Endothelial cell of umbilical vein (primary cell): ENCODE measurements at regions not wholly inside any gene's neighbourhood (a gene's known extent, or its start where the extent isn't known, plus 50 kb on each side); places are given as distances from the start of the nearest gene placed in this dataset.

ENCODE experiments used
- BruUV-seq: library from RNA; stranded (reverse); fragments of 400-500 nt; replicated peaks from 2 replicates; lab custom pipeline; 2021; lab: Mats Ljungman, UMichigan
- CTCF ChIA-PET: fragments of 300-600, 350-600 bp; sonication (Branson Sonifier 250); formaldehyde crosslinking; loops from one replicate; lab custom pipeline; 2021; ENCODE audit warnings: antibody characterized with exemption, inconsistent platforms; lab: Charles Lee
- POLR2A ChIA-PET: fragments of 300-600, 350-600 bp; sonication (Branson Sonifier 250); formaldehyde crosslinking; loops from one replicate; lab custom pipeline; 2021; ENCODE audit warnings: antibody characterized with exemption, inconsistent platforms; lab: Charles Lee
- DNase-seq: peaks from one replicate; pipeline ENCODE4 v3.0.0-alpha.2; 2011; ENCODE audit warnings: low read depth, low spot score
- FAIRE-seq: peaks from 2 replicates; lab custom pipeline; 2011; peaks lifted over from hg19 to GRCh38; lab: Jason Lieb, UNC
- H2AFZ ChIP-seq: 2 replicates; pipeline ENCODE4 v1.6.0; 2012; ENCODE audit warnings: low read depth, low read length, control low read depth, inconsistent platforms
- H3K27ac ChIP-seq: 2 replicates; pipeline ENCODE4 v1.5.1; 2011; ENCODE audit warnings: low read depth, mild to moderate bottlenecking, control low read depth, low read length, moderate library complexity; ENCODE audit not compliant: insufficient read depth
- H3K27me3 ChIP-seq, 2 experiments: 2 replicates each; pipeline versions ENCODE4 v1.6.0 to v1.6.1; 2011; ENCODE audit warnings: low read length in 2 of 2, mixed read lengths in 1 of 2; ENCODE audit not compliant: control insufficient read depth in 2 of 2, insufficient read depth in 2 of 2
- H3K36me3 ChIP-seq, 2 experiments: 2 replicates in 1 of 2; 3 replicates in 1 of 2; pipeline ENCODE4 v1.5.1; 2011; ENCODE audit warnings: low read length in 2 of 2, mild to moderate bottlenecking in 1 of 2, moderate library complexity in 1 of 2; ENCODE audit not compliant: control insufficient read depth in 2 of 2, insufficient read depth in 2 of 2; ENCODE audit errors: extremely low read depth in 1 of 2
- H3K4me1 ChIP-seq: 3 replicates; pipeline ENCODE4 v1.5.1; 2011; ENCODE audit warnings: mild to moderate bottlenecking, low read length; ENCODE audit not compliant: control insufficient read depth, insufficient read depth; ENCODE audit errors: extremely low read depth
- H3K4me2 ChIP-seq: 2 replicates; pipeline ENCODE4 v1.6.1; 2011; ENCODE audit warnings: low read length, control low read depth, mixed read lengths; ENCODE audit not compliant: insufficient read depth
- H3K4me3 ChIP-seq, 3 experiments: fragments of 200-600 bp in 1 of 3; sonication (generic), shearing (Covaris generic) in 1 of 3; replicated peaks in 1 of 3; 2 replicates each; pipeline ENCODE4 v1.5.1; 2011 to 2016; ENCODE audit warnings: control low read depth in 3 of 3, low read length in 3 of 3, mild to moderate bottlenecking in 2 of 3, inconsistent platforms in 1 of 3, low read depth in 1 of 3, moderate library complexity in 1 of 3; ENCODE audit not compliant: insufficient read depth in 1 of 3
- H3K79me2 ChIP-seq: 2 replicates; pipeline ENCODE4 v1.6.0; 2012; ENCODE audit warnings: low read length, inconsistent platforms; ENCODE audit not compliant: control insufficient read depth, insufficient read depth
- H3K9ac ChIP-seq: replicated peaks from 2 replicates; pipeline ENCODE3; 2011; ENCODE audit warnings: low read length, control low read depth; ENCODE audit not compliant: insufficient read depth; ENCODE audit errors: extremely low read depth
- H3K9me1 ChIP-seq: replicated peaks from 3 replicates; pipeline ENCODE4 v1.6.0; 2011; ENCODE audit warnings: mild to moderate bottlenecking, low read length; ENCODE audit not compliant: control insufficient read depth, insufficient read depth; ENCODE audit errors: extremely low read depth
- H3K9me3 ChIP-seq: replicated peaks from 2 replicates; pipeline ENCODE4 v1.5.1; 2012; ENCODE audit warnings: low read length, inconsistent platforms; ENCODE audit not compliant: control insufficient read depth, insufficient read depth
- H4K20me1 ChIP-seq: replicated peaks from 2 replicates; pipeline ENCODE3; 2011; ENCODE audit warnings: mild to moderate bottlenecking, low read length; ENCODE audit not compliant: control insufficient read depth, insufficient read depth; ENCODE audit errors: extremely low read depth
- EZH2 ChIP-seq: IDR thresholded peaks from 2 replicates; pipeline ENCODE4 v1.6.1; 2012; ENCODE audit warnings: borderline replicate concordance, low read depth, mild to moderate bottlenecking, moderate library complexity, low read length, inconsistent platforms; ENCODE audit not compliant: severe bottlenecking
- FOS ChIP-seq: IDR thresholded peaks from 2 replicates; pipeline ENCODE4 v1.6.1; 2011; ENCODE audit warnings: mild to moderate bottlenecking, low read length, moderate library complexity, borderline replicate concordance; ENCODE audit not compliant: insufficient read depth
- GATA2 ChIP-seq: IDR thresholded peaks from 2 replicates; pipeline ENCODE4 v1.7.0; 2011; ENCODE audit warnings: low read depth, mild to moderate bottlenecking, moderate library complexity, mixed read lengths, low read length; ENCODE audit not compliant: insufficient read length, insufficient read depth
- JUN ChIP-seq: IDR thresholded peaks from 2 replicates; pipeline ENCODE4 v1.6.1; 2011; ENCODE audit warnings: borderline replicate concordance, low read depth; ENCODE audit not compliant: insufficient read length, insufficient read depth
- MYC ChIP-seq: IDR thresholded peaks from one replicate; pipeline ENCODE4 v1.6.1; 2011; ENCODE audit warnings: mild to moderate bottlenecking, low read depth, low read length
- POLR2A ChIP-seq: IDR thresholded peaks from 2 replicates; pipeline ENCODE4 v1.6.1; 2012; ENCODE audit warnings: low read depth, mild to moderate bottlenecking, control low read depth, low read length
- POLR2AphosphoS5 ChIP-seq: IDR thresholded peaks from 2 replicates; pipeline ENCODE4 v1.6.1; 2012; ENCODE audit warnings: low read depth, mild to moderate bottlenecking, control low read depth, low read length, moderate library complexity; ENCODE audit not compliant: insufficient read depth
- dilution Hi-C: fragments of 300-500 bp; cut with MboI; formaldehyde crosslinking; loops from one replicate; pipeline ENCODE4 v1.15.0; 2019; ENCODE audit warnings: low sequenced_read_pairs; ENCODE audit not compliant: extremely low pct_ligation_motif_present
- intact Hi-C: fragments of 100-400 bp; cut with micrococcal nuclease; formaldehyde crosslinking; loops from one replicate; pipeline ENCODE4 v1.10.0; 2022
- TF ChIP-seq, protein P1 (sequence below), 2 donors: IDR thresholded peaks; 1 replicate in 1 of 2; 2 replicates in 1 of 2; pipeline ENCODE4 v1.5.1; 2011; ENCODE audit warnings: low read length in 2 of 2, mild to moderate bottlenecking in 2 of 2, moderate library complexity in 2 of 2, control low read depth in 1 of 2, inconsistent platforms in 1 of 2, low read depth in 1 of 2; ENCODE audit not compliant: insufficient read depth in 1 of 2; ENCODE audit errors: extremely low read depth in 1 of 2
- TF ChIP-seq, protein P2 (sequence below): IDR thresholded peaks from 2 replicates; pipeline ENCODE4 v1.6.1; 2011; ENCODE audit not compliant: insufficient read depth, insufficient read length

DNA sequence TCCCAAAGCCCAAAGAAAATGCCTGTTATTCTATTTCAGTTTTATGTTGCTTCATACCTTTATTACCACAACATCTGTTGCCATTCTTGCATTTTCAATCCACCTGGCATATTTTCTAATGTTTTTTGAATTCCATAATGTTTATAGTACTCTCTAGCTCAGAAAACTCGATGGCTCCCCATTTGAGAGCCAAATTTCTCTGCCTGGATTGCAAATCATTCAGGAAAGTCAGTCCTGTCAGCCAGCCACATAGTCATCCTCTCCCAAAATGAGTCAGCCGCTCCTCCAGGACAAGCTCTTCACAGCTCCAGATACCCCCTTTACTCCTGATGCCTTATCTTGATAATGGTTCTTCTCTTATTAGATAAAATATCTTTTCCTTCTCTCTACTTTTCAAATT, 78.2 kb upstream of the ADCY2 start:
- H4K20me1 ChIP-seq = no peaks in the 10 kb centered on the region
- no peak for FAIRE-seq

More for the DNA sequence above, 78.2 kb upstream of the ADCY2 start:
- H3K4me2 ChIP-seq = no peak overlapping the region
- H3K9ac ChIP-seq = no peak overlapping the region
- no peaks in the 10 kb centered on the region for H3K36me3 ChIP-seq
- no peaks in the 10 kb centered on the region for H3K9me1 ChIP-seq
- H3K4me3 ChIP-seq = no peak overlapping the region
- H3K27me3 ChIP-seq = no peaks in the 10 kb centered on the region
- BruUV-seq = no TSS peak
- no peak overlapping the region for H3K27ac ChIP-seq
- POLR2A ChIA-PET = no interaction called here
- peaks cover 9% of the 10 kb centered on the region for H3K9me3 ChIP-seq
- no peaks in the 10 kb centered on the region for H3K79me2 ChIP-seq
- TF ChIP-seq, protein P1, sequence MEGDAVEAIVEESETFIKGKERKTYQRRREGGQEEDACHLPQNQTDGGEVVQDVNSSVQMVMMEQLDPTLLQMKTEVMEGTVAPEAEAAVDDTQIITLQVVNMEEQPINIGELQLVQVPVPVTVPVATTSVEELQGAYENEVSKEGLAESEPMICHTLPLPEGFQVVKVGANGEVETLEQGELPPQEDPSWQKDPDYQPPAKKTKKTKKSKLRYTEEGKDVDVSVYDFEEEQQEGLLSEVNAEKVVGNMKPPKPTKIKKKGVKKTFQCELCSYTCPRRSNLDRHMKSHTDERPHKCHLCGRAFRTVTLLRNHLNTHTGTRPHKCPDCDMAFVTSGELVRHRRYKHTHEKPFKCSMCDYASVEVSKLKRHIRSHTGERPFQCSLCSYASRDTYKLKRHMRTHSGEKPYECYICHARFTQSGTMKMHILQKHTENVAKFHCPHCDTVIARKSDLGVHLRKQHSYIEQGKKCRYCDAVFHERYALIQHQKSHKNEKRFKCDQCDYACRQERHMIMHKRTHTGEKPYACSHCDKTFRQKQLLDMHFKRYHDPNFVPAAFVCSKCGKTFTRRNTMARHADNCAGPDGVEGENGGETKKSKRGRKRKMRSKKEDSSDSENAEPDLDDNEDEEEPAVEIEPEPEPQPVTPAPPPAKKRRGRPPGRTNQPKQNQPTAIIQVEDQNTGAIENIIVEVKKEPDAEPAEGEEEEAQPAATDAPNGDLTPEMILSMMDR (IDR thresholded peaks at IDR 0.05; ENCODE audit: extremely low read depth in 1 of 2, insufficient read depth in 1 of 2, low read depth in 1 of 2, low read length in 2 of 2) = no peak
- TF ChIP-seq, protein P2, sequence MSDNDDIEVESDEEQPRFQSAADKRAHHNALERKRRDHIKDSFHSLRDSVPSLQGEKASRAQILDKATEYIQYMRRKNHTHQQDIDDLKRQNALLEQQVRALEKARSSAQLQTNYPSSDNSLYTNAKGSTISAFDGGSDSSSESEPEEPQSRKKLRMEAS = no peak
- TF ChIP-seq MYC (no peak), EZH2 (no peak), GATA2 (no peak), JUN (no peak), FOS (no peak), POLR2AphosphoS5 (no peak), POLR2A (no peak)
- no peaks in the 10 kb centered on the region for H3K4me1 ChIP-seq
- H2AFZ ChIP-seq = no peak overlapping the region
- CTCF ChIA-PET = no interaction called here
- no peak for DNase-seq
- intact Hi-C loops (no loop called here), dilution Hi-C loops (no loop called here)
